Nephron progenitor cell (in vitro differentiated cells): ENCODE measurements at regions not wholly inside any gene's neighbourhood (a gene's known extent, or its start where the extent isn't known, plus 50 kb on each side); places are given as distances from the start of the nearest gene placed in this dataset.

Experiments used
- DNase-seq: peaks from one replicate; pipeline ENCODE4 v3.0.0; 2021
- H3K27ac Mint-ChIP-seq: 2 replicates; pipeline ENCODE4 v1.8.0; 2021; ENCODE audit warnings: mild to moderate bottlenecking, moderate library complexity, mixed read lengths
- H3K27me3 Mint-ChIP-seq: 2 replicates; pipeline ENCODE4 v1.8.0; 2021; ENCODE audit warnings: mild to moderate bottlenecking, low read depth, mixed read lengths; ENCODE audit not compliant: poor library complexity
- H3K36me3 Mint-ChIP-seq: 2 replicates; pipeline ENCODE4 v1.8.0; 2021; ENCODE audit warnings: low read depth, mixed read lengths
- H3K4me1 Mint-ChIP-seq: 2 replicates; pipeline ENCODE4 v1.8.0; 2021; ENCODE audit warnings: mixed read lengths
- H3K4me3 Mint-ChIP-seq: 2 replicates; pipeline ENCODE4 v1.8.0; 2021; ENCODE audit warnings: mild to moderate bottlenecking, moderate library complexity, mixed read lengths
- H3K9me3 Mint-ChIP-seq: 2 replicates; pipeline ENCODE4 v1.8.0; 2021; ENCODE audit warnings: mild to moderate bottlenecking, moderate library complexity, mixed read lengths
- TF ChIP-seq, protein P1 (sequence below): fragments of 200-600 bp; sonication (generic); IDR thresholded peaks from 2 replicates; pipeline ENCODE4 v1.5.0; 2021; ENCODE audit warnings: antibody characterized with exemption

DNA sequence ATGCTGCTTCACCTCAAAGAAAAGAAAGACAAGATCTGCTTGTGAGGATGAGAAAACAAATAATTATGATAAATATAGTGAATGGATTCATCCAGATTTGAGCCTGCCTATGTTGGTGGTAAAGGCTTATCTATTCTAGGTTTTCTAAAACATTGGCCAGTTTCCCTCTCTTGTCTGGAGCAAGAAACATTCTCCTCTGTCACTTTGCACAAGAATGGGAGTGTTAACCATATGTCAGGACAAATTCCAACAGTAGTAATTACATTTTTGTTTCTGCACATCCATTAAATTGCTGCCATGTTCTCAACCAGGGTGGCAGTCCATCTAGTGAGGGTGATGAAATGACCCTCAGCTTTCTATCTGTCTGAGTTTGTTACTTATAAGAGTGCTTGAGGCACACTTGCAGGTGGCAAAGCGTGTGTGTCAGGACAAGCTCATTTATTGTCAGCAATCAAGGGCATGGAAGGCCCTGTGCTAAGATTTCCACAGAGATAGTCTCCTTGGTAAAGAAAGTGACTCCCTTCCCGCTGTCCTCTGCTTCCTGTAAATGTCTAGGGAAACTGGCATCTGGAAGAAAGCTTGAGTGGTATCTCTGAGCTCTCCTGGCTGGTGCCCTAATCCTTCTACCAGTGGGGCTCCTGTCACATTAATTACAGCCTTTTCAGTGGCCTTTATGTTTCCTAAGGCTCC, 502.1 kb upstream of the FLRT2 start:
- TF ChIP-seq, protein P1, sequence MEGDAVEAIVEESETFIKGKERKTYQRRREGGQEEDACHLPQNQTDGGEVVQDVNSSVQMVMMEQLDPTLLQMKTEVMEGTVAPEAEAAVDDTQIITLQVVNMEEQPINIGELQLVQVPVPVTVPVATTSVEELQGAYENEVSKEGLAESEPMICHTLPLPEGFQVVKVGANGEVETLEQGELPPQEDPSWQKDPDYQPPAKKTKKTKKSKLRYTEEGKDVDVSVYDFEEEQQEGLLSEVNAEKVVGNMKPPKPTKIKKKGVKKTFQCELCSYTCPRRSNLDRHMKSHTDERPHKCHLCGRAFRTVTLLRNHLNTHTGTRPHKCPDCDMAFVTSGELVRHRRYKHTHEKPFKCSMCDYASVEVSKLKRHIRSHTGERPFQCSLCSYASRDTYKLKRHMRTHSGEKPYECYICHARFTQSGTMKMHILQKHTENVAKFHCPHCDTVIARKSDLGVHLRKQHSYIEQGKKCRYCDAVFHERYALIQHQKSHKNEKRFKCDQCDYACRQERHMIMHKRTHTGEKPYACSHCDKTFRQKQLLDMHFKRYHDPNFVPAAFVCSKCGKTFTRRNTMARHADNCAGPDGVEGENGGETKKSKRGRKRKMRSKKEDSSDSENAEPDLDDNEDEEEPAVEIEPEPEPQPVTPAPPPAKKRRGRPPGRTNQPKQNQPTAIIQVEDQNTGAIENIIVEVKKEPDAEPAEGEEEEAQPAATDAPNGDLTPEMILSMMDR, result no peak
- DNase-seq, result no peak
- H3K27ac Mint-ChIP-seq, result peak overlapping the region; percentile 58
- peaks cover 13% of the 10 kb centered on the region for H3K9me3 Mint-ChIP-seq
- H3K4me3 Mint-ChIP-seq, result no peak overlapping the region
- peaks cover 5% of the 10 kb centered on the region for H3K36me3 Mint-ChIP-seq
- peaks cover 19% of the 10 kb centered on the region for H3K4me1 Mint-ChIP-seq
- H3K27me3 Mint-ChIP-seq, result no peaks in the 10 kb centered on the region

DNA sequence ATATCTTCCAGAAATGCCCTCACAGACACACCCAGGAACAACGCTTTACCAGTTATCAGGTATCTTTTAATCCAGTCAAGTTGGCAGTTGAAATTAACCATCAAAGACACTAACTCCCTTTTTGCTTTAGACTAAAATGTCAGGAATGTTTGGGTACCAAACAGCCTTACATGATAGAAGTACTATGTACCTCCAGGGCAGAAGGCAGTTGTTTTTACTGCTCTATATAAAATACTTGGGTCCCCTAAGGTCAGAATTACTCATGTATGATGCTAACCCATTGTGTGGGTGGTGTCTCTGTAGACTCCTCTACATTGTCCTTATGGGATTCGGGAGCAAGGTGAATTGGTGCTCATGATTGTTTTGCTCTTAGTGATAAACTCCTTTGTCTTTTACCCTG, 492.5 kb upstream of the FLRT2 start:
- Mint-ChIP-seq H3K36me3 (no peaks in the 10 kb centered on the region), H3K9me3 (no peaks in the 10 kb centered on the region), H3K4me3 (no peak overlapping the region), H3K4me1 (peaks cover 25% of the 10 kb centered on the region), H3K27me3 (peaks cover 7% of the 10 kb centered on the region), H3K27ac (no peak overlapping the region)
- no peak for DNase-seq
- TF ChIP-seq, protein P1, result no peak

DNA sequence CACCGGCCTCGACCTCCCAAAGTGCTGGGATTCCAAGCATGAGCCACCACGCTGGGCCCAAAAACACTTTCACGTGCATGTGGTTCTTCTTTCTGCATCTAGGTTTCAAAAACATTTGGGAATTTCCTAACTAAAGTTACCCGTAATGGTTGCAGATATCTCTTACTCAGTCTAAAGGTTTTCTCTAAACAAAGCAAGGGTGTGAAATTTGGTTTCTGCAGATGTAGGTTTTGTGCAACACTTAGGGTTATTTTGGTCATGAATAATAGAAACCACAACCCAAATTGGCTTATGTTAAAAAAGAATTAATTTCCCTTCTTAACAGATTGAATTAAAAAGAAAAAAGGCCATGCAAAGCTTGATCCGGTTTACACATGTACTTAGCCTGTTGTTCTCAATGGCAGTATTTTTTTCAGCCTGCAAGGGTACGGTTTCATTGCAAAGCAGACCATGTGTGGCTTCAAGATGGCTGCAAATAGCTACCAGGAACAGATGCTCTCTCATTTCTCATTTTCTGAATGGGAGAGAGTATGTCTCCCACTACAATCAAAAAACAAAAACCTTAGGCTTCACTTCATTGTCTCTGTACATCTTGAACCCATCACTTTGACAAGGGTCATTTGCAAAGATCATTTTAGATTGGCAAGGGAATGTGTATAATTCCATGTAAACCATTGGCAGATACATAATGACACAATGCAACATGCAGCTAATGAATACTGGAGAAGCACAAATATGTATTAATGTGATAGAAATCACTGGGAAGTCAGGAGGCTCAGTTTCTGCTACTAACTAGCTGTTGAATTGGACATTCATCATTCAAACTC, 491.2 kb upstream of the FLRT2 start:
- TF ChIP-seq, protein P1, result no peak
- DNase-seq, result no peak
- H3K27me3 Mint-ChIP-seq, result peaks cover 5% of the 10 kb centered on the region

DNA sequence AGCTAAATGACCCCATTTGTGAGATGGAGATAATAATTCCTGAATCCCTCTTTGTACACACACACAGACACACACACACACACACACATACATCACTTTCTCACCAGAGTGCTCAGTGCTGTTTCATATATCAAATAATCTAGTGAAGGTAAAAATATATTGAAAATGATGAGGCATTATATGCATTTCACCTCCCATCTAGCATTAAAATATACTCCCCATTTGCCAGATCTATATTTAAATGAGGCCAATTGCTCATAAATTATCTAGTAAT, 490.7 kb upstream of the FLRT2 start:
- peaks cover 3% of the 10 kb centered on the region for H3K27me3 Mint-ChIP-seq
- no peaks in the 10 kb centered on the region for H3K36me3 Mint-ChIP-seq
- no peak for DNase-seq
- TF ChIP-seq, protein P1, result no peak
- H3K4me3 Mint-ChIP-seq, result no peak overlapping the region
- no peaks in the 10 kb centered on the region for H3K9me3 Mint-ChIP-seq
- peaks cover 25% of the 10 kb centered on the region for H3K4me1 Mint-ChIP-seq
- no peak overlapping the region for H3K27ac Mint-ChIP-seq

More for the DNA sequence above, 491.2 kb upstream of the FLRT2 start:
- Mint-ChIP-seq H3K9me3 (no peaks in the 10 kb centered on the region), H3K4me3 (no peak overlapping the region), H3K4me1 (peaks cover 25% of the 10 kb centered on the region), H3K27ac (no peak overlapping the region), H3K36me3 (no peaks in the 10 kb centered on the region)

DNA sequence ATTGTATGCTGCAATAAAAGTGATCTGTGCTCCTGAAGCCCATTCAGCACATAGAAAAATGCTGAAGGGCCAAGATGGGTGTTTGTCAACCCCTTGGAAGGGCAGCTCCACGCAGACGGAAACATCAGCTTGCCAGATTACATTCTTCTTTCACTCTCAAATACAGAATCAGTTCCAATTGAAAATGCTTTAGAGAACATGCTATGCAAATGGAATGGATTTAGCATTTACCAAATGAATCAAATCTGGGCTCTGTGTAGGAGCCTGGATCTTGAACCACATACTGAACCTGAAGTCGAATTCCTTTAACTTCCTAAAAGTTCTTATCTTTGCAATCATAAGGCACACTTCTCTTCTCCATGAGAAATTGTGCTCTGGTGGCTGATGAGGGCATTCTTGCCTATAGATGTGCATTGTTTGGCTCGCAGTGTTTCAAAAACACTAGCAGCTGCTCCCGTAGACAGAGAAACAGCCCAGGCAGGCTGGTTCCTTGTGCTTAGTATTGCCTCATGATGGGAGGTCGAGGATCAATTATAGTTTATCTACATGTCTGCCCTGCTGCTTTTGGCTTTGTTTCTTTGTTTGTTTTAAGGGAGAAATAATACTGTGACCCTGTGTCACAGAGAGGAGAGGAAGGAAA, 489.8 kb upstream of the FLRT2 start:
- TF ChIP-seq, protein P1, result no peak
- H3K4me3 Mint-ChIP-seq, result no peak overlapping the region
- no peak for DNase-seq
- H3K27ac Mint-ChIP-seq, result peak overlapping the region; percentile 69
- H3K9me3 Mint-ChIP-seq, result no peaks in the 10 kb centered on the region
- H3K4me1 Mint-ChIP-seq, result peaks cover 25% of the 10 kb centered on the region
- no peaks in the 10 kb centered on the region for H3K36me3 Mint-ChIP-seq
- H3K27me3 Mint-ChIP-seq, result peaks cover 3% of the 10 kb centered on the region
